ENCODE measurements at regions not wholly inside any gene's neighbourhood (a gene's known extent, or its start where the extent isn't known, plus 50 kb on each side); places are given as distances from the start of the nearest gene placed in this dataset.

- peaks cover 8% of the 10 kb centered on the region for H3K9me3 Mint-ChIP-seq
- H3K27me3 Mint-ChIP-seq (ENCODE audit: low read depth), result no peaks in the 10 kb centered on the region
- no peaks in the 10 kb centered on the region for H3K36me3 Mint-ChIP-seq
- no peak for TF ChIP-seq CTCF (IDR thresholded peaks at IDR 0.05; ENCODE audit: unreplicated experiment)
- H3K4me1 Mint-ChIP-seq, result peaks cover 27% of the 10 kb centered on the region
- no peak overlapping the region for H3K4me3 Mint-ChIP-seq
- DNase-seq (ENCODE audit: low spot score in 2 of 2, unreplicated experiment in 2 of 2), result no peak
- H3K27ac Mint-ChIP-seq, result no peak overlapping the region
Observed at GRCh38 chr13:73672492-73672891, 461.7 kb downstream of the KLF12 start.

- TF ChIP-seq CTCF (IDR thresholded peaks at IDR 0.05; ENCODE audit: unreplicated experiment), result no peak
- Mint-ChIP-seq H3K4me1 (peaks cover 19% of the 10 kb centered on the region), H3K4me3 (no peak overlapping the region), H3K36me3 (no peaks in the 10 kb centered on the region), H3K27ac (no peak overlapping the region), H3K27me3 (ENCODE audit: low read depth) (no peaks in the 10 kb centered on the region), H3K9me3 (peaks cover 8% of the 10 kb centered on the region)
- no peak for DNase-seq (ENCODE audit: low spot score in 2 of 2, unreplicated experiment in 2 of 2)
Observed at GRCh38 chr13:73671732-73672131, 462.5 kb downstream of the KLF12 start.

GRCh38 chr13:73671011-73671410 is 463.2 kb downstream of the KLF12 start:
- no peak for DNase-seq (ENCODE audit: low spot score in 2 of 2, unreplicated experiment in 2 of 2)
- no peak overlapping the region for H3K27ac Mint-ChIP-seq
- H3K4me1 Mint-ChIP-seq, result peaks cover 12% of the 10 kb centered on the region
- H3K27me3 Mint-ChIP-seq (ENCODE audit: low read depth), result no peaks in the 10 kb centered on the region
- no peaks in the 10 kb centered on the region for H3K36me3 Mint-ChIP-seq
- no peak overlapping the region for H3K4me3 Mint-ChIP-seq
- no peak for TF ChIP-seq CTCF (IDR thresholded peaks at IDR 0.05; ENCODE audit: unreplicated experiment)
- H3K9me3 Mint-ChIP-seq, result peaks cover 8% of the 10 kb centered on the region

- H3K4me1 Mint-ChIP-seq, result peaks cover 7% of the 10 kb centered on the region
- H3K4me3 Mint-ChIP-seq, result no peak overlapping the region
- H3K27me3 Mint-ChIP-seq (ENCODE audit: low read depth), result no peaks in the 10 kb centered on the region
- no peak for TF ChIP-seq CTCF (IDR thresholded peaks at IDR 0.05; ENCODE audit: unreplicated experiment)
- no peak for DNase-seq (ENCODE audit: low spot score in 2 of 2, unreplicated experiment in 2 of 2)
- H3K27ac Mint-ChIP-seq, result no peak overlapping the region
- no peaks in the 10 kb centered on the region for H3K36me3 Mint-ChIP-seq
- peaks cover 3% of the 10 kb centered on the region for H3K9me3 Mint-ChIP-seq
Observed at GRCh38 chr13:73667756-73668155, 466.4 kb downstream of the KLF12 start.

GRCh38 chr13:73665261-73665660 is 468.9 kb downstream of the KLF12 start:
- no peak overlapping the region for H3K27ac Mint-ChIP-seq
- no peaks in the 10 kb centered on the region for H3K36me3 Mint-ChIP-seq
- no peak for TF ChIP-seq CTCF (IDR thresholded peaks at IDR 0.05; ENCODE audit: unreplicated experiment)
- peaks cover 8% of the 10 kb centered on the region for H3K9me3 Mint-ChIP-seq
- no peaks in the 10 kb centered on the region for H3K27me3 Mint-ChIP-seq (ENCODE audit: low read depth)
- no peak overlapping the region for H3K4me3 Mint-ChIP-seq
- DNase-seq (ENCODE audit: low spot score in 2 of 2, unreplicated experiment in 2 of 2), result no peak
- no peaks in the 10 kb centered on the region for H3K4me1 Mint-ChIP-seq

- H3K27ac Mint-ChIP-seq, result no peak overlapping the region
- TF ChIP-seq CTCF (IDR thresholded peaks at IDR 0.05; ENCODE audit: unreplicated experiment), result no peak
- DNase-seq (ENCODE audit: low spot score in 2 of 2, unreplicated experiment in 2 of 2), result no peak
- H3K27me3 Mint-ChIP-seq (ENCODE audit: low read depth), result no peaks in the 10 kb centered on the region
- no peaks in the 10 kb centered on the region for H3K4me1 Mint-ChIP-seq
- no peak overlapping the region for H3K4me3 Mint-ChIP-seq
- H3K9me3 Mint-ChIP-seq, result peaks cover 10% of the 10 kb centered on the region
- no peaks in the 10 kb centered on the region for H3K36me3 Mint-ChIP-seq
Observed at GRCh38 chr13:73664851-73665250, 469.4 kb downstream of the KLF12 start.

Measured in mesothelial cell of epicardium (in vitro differentiated cells).